GM12891 (cell line): ENCODE measurements at regions not wholly inside any gene's neighbourhood (a gene's known extent, or its start where the extent isn't known, plus 50 kb on each side); places are given as distances from the start of the nearest gene placed in this dataset.

ENCODE experiments used
- DNase-seq: peaks from one replicate; pipeline ENCODE4 v3.0.0; 2011; ENCODE audit warnings: low spot score; ENCODE audit not compliant: insufficient read length
- FAIRE-seq: peaks from 2 replicates; lab custom pipeline; 2011; peaks lifted over from hg19 to GRCh38; lab: Jason Lieb, UNC
- PAX5 ChIP-seq: IDR thresholded peaks from 2 replicates; pipeline ENCODE4 v1.6.1; 2011; ENCODE audit warnings: low read length, moderate library complexity, mild to moderate bottlenecking; ENCODE audit not compliant: insufficient read depth, severe bottlenecking
- POLR2A ChIP-seq: IDR thresholded peaks from 2 replicates; pipeline ENCODE4 v1.6.1; 2011; ENCODE audit warnings: low read depth, low read length, control low read depth
- POLR2AphosphoS5 ChIP-seq: IDR thresholded peaks from 2 replicates; pipeline ENCODE4 v1.6.1; 2011; ENCODE audit warnings: low read depth, low read length, control low read depth
- POU2F2 ChIP-seq: IDR thresholded peaks from 2 replicates; pipeline ENCODE4 v1.6.1; 2011; ENCODE audit warnings: low read depth, mild to moderate bottlenecking, control low read depth, low read length, moderate library complexity
- SPI1 ChIP-seq: IDR thresholded peaks from 2 replicates; pipeline ENCODE4 v1.6.1; 2011; ENCODE audit warnings: low read depth, low read length, control low read depth
- TAF1 ChIP-seq: IDR thresholded peaks from 2 replicates; pipeline ENCODE4 v1.6.1; 2011; ENCODE audit warnings: low read depth, low read length, control low read depth

DNA sequence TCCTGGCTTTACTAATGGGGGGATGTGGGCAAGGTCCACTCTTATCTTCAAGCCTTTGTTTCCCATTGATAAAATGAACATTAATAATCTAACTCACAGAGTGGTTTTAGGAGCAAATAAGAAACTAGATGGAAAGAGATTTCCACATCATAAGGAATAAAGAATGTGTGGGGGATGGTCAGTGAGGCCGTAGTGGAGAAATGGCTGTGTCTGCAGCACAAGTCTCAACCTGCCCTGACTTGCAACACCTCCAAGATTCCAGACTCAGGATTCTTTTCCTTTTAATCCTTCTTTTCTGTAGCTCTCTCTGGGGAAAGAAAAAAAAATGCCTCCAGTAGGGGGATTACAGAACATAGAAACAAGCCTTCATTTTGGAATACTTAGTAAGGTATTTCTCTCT, 124.2 kb upstream of the MEX3C start:
- DNase-seq = no peak
- no peak for TF ChIP-seq TAF1
- no peak for TF ChIP-seq POU2F2
- no peak for TF ChIP-seq PAX5
- TF ChIP-seq POLR2AphosphoS5 = no peak
- TF ChIP-seq POLR2A = no peak
- TF ChIP-seq SPI1 = no peak
- FAIRE-seq = no peak

DNA sequence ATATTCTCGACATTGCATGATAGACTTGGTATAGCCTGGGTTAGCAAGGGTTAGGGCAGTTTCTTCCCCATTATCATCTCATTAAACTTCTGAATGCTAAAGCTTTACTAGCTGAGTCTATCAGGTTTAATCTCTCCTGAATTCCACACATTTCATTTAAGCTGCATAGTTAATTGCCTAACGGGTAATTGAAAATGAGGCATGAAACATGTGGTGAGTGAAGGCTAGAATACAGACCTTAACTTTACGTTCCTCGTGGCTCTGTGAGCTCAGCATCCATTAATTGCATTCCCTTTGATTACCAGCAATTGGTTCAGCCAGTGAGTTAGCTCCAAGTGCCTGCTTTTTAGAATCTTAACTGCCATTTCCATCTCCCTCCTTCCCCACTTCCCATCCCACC, 126.5 kb upstream of the MEX3C start:
- DNase-seq = no peak
- no peak for FAIRE-seq
- TF ChIP-seq POLR2A (no peak), SPI1 (no peak), PAX5 (no peak), POLR2AphosphoS5 (no peak), TAF1 (no peak), POU2F2 (no peak)

DNA sequence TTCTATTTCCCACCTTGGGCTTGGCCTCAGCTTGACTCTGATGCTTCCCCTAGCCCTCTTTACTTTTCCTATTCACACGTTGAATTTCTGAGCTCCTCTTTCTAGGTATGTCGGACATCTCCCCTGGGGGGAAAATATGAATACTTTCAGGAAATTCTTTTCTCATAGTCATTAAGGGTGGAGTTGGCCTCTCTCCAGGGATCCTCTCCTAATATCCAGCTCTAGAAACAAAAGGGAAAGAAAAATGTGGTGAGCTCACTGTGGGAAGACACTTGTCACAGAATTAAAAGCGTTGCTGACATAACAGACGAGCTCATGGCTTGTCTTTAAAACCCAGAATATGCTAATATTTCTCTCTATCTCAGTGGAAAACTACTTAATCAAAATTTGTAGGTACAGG, 132.7 kb upstream of the MEX3C start:
- DNase-seq (no peak), FAIRE-seq (no peak)
- TF ChIP-seq PAX5 (no peak), SPI1 (no peak), POLR2A (no peak), POU2F2 (no peak), POLR2AphosphoS5 (no peak), TAF1 (no peak)

DNA sequence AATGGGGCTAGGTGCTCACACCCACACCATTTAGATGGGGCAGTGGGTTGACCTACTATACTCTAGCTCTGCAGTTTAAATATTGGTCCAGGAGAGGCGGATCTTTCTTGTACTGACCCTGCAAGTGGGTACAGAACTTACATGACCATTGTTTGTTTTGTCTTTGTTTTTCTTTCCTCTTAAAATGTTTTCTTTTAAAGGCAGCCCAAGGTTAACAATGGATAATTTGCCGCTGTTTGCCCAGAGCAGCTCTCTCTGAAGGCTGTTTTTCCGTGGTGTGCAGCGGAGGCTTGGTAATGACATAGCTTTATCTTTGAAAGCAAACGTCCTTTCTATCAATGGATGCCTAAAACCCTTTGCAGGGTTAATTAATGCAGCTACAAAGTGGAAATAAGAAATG, 133.3 kb upstream of the MEX3C start:
- TF ChIP-seq PAX5 (no peak), TAF1 (no peak)
- FAIRE-seq = no peak
- DNase-seq = no peak

DNA sequence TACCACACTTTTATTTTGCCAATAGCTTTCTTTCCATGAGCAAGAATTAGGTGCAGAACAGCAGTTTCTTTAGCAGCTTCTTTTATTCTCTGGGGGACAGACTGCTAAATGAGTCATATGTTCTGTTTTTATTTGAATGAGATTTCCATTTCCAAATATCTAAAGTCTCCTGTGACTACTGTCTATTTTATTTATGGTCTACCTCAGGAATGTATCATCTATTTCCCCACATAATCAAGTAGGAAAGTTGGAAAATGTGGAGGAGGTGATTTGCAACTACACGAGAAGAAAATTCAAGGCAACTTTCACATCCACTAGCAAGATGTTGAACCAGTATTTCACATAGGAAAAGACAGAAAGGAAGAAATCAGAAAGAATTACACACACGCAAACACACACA, 139.9 kb upstream of the MEX3C start:
- FAIRE-seq (no peak), DNase-seq (no peak)
- TF ChIP-seq SPI1 = no peak
- TF ChIP-seq TAF1 = no peak
- no peak for TF ChIP-seq PAX5
- no peak for TF ChIP-seq POLR2AphosphoS5
- no peak for TF ChIP-seq POU2F2
- no peak for TF ChIP-seq POLR2A

DNA sequence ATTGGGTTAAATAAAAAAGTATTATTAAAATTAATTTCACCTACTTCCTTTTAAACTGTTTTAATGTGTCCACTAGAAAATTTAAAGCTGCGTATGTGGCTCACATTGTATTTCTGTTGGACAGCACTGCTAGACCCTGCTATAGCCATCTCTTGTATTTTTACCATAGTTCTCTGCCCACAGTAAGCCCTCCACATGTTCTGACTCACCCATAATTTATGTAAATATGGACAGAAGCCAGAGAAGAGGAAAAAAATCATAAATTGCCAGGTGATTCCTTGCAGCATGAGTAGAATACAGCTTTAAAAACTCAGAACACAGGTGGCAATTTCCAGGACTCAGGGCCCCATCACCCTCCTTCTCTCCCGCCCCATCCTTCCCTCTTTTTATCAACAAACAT, 142.4 kb upstream of the MEX3C start:
- no peak for TF ChIP-seq POU2F2
- no peak for TF ChIP-seq TAF1
- TF ChIP-seq POLR2A = no peak
- no peak for TF ChIP-seq POLR2AphosphoS5
- TF ChIP-seq PAX5 = no peak
- TF ChIP-seq SPI1 = no peak
- DNase-seq = no peak
- no peak for FAIRE-seq

DNA sequence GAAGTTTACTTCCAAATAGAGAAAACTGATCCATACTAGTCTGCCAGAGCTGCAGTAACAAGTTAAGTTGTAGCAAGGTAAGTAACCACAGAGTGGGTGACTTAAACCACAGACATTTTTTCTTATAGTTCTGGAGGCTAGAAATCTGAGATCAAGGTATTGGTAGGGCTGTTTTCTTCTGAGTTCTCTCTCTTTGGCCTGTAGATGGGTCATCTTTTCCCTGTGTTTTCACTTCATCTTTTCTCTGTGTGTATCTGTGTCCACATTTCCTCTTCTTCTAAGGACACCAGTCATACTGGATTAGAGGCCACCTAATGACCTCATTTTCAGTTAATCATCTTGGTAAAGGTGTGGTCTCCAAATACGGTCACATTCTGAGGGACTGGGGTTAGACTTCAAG, 142.9 kb upstream of the MEX3C start:
- FAIRE-seq = no peak
- TF ChIP-seq TAF1 = no peak
- TF ChIP-seq POLR2A = no peak
- peak; percentile 68 for TF ChIP-seq SPI1
- DNase-seq = no peak

DNA sequence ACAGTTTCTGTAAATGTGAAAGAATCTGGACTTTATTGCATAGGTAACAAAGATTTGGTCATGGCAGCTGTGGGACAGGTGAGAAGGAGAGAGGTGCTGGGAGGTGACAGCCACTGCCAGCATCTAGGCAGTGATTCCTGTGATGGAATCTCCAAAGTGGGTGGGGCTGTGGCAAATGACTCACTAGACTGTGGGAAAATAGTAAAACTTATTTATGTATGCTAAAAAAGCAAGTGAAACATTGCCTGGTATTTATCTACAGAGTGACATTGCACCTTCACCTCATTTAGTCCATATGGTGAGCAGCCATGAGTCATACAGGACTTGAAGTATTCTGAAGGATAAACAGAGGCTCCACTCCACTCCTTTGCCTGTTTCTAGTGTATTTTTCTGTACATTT, 145.3 kb upstream of the MEX3C start:
- TF ChIP-seq PAX5 (no peak), POU2F2 (no peak), SPI1 (no peak), TAF1 (no peak), POLR2A (no peak), POLR2AphosphoS5 (no peak)
- no peak for DNase-seq
- FAIRE-seq = no peak

DNA sequence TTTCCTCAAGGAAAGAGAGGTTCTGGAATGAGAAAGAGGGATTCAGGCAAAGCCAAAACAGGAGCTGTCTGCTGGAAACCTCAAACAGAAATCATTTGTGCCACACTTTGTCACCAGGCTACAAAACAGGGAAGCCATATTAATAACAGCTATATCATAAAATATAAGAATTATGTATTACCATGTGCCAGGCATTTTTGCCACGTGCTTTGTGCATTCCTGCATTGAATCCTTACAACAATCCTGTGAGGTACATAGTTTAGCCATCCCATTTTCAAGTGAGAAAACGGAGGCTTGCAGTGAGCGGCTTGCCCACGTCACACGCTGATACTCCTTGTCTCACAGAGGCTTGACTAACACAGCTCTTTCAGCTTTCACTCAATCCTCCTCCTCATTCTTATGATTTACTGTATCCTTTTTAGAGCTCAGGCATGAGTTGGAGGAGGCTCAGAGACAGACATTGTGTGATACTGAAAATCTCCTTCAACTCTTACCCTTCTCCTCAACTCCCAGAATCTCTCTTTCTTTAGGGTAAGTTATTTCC, 148.4 kb upstream of the MEX3C start:
- TF ChIP-seq POLR2AphosphoS5 (no peak), TAF1 (no peak), POLR2A (no peak), POU2F2 (no peak)
- FAIRE-seq (no peak), DNase-seq (no peak)

DNA sequence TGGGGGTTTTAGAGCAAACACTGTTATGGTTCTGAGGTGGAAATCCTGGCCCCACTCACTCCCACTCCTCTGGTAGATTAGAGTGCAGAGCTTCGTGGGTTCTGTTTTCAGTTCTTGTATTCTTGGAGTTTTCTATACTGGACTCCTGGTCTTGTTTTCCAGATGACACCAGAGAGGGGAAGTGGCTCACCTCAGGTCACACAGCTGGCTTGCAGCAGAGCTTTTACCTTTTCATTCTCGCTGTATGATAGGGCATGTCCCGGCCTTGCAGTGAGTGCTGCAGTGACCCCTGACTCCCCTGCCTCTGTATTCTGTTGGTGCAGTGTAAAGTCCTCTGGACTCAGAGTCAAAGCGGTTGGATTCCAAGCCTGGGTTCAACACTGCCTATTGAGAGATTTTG, 148.9 kb upstream of the MEX3C start:
- DNase-seq = no peak
- FAIRE-seq = no peak

DNA sequence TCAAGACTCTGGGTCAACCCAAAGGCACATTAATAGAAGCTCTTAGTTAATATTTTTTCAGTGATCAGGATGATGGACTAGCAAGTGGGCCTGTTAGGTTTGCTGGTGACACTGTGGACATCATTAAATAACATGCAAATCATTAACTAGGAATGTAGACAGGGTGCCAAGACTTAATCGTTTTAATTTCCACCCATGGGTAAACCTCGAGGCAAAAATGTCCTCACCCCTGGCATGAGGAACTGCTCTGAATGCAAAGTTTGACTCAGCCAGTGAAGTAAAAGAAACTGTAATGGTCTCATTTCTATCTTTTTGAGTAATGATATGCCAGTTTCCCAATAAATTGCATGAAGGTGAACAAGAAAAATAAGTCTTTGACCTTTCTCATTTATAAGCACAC, 152.6 kb upstream of the MEX3C start:
- FAIRE-seq (no peak), DNase-seq (no peak)
- TF ChIP-seq PAX5 (no peak), POU2F2 (no peak), POLR2AphosphoS5 (no peak), TAF1 (no peak), SPI1 (no peak), POLR2A (no peak)

More for the DNA sequence above, 148.9 kb upstream of the MEX3C start:
- TF ChIP-seq POLR2AphosphoS5 (no peak), TAF1 (no peak), POU2F2 (no peak), SPI1 (no peak; the same call in 1 of the 2 replicates), PAX5 (no peak), POLR2A (no peak)
